ENCODE measurements at regions not wholly inside any gene's neighbourhood (a gene's known extent, or its start where the extent isn't known, plus 50 kb on each side); places are given as distances from the start of the nearest gene placed in this dataset.

- Histone ChIP-seq H3K9ac (ENCODE audit: low read length) (no peak overlapping the region), H3K36me3 (ENCODE audit: control insufficient read depth, insufficient read depth, low read length) (no peaks in the 10 kb centered on the region), H3K4me1 (ENCODE audit: control insufficient read depth, insufficient read depth, low read length) (no peaks in the 10 kb centered on the region), H3K4me3 (ENCODE audit: low read length) (no peak overlapping the region), H3K27me3 (ENCODE audit: control insufficient read depth, insufficient read depth, low read length) (no peaks in the 10 kb centered on the region), H3K9me3 (ENCODE audit: control insufficient read depth, low read length) (no peaks in the 10 kb centered on the region)
These were observed 213.7 kb upstream of the MGMT start for GRCh38 chr10:129253161-129253864.

- Histone ChIP-seq H3K27me3 (ENCODE audit: control insufficient read depth, insufficient read depth, low read length) (no peaks in the 10 kb centered on the region), H3K4me3 (ENCODE audit: low read length) (no peak overlapping the region), H3K4me1 (ENCODE audit: control insufficient read depth, insufficient read depth, low read length) (no peaks in the 10 kb centered on the region), H3K36me3 (ENCODE audit: control insufficient read depth, insufficient read depth, low read length) (no peaks in the 10 kb centered on the region), H3K9me3 (ENCODE audit: control insufficient read depth, low read length) (no peaks in the 10 kb centered on the region), H3K9ac (ENCODE audit: low read length) (no peak overlapping the region)
These were observed 213.2 kb upstream of the MGMT start for GRCh38 chr10:129253865-129254179.

- no peaks in the 10 kb centered on the region for H3K9me3 ChIP-seq (ENCODE audit: control insufficient read depth, low read length)
- no peak overlapping the region for H3K9ac ChIP-seq (ENCODE audit: low read length)
These were observed 208.6 kb upstream of the MGMT start for GRCh38 chr10:129258283-129258923.

GRCh38 chr10:129259128-129259815, 207.8 kb upstream of the MGMT start:
- no peaks in the 10 kb centered on the region for H3K4me1 ChIP-seq (ENCODE audit: control insufficient read depth, insufficient read depth, low read length)
- H3K9me3 ChIP-seq (ENCODE audit: control insufficient read depth, low read length) = no peaks in the 10 kb centered on the region
- H3K4me3 ChIP-seq (ENCODE audit: low read length) = no peak overlapping the region
- H3K9ac ChIP-seq (ENCODE audit: low read length) = no peak overlapping the region
- no peaks in the 10 kb centered on the region for H3K27me3 ChIP-seq (ENCODE audit: control insufficient read depth, insufficient read depth, low read length)
- H3K36me3 ChIP-seq (ENCODE audit: control insufficient read depth, insufficient read depth, low read length) = no peaks in the 10 kb centered on the region

More at GRCh38 chr10:129258283-129258923, 208.6 kb upstream of the MGMT start:
- no peaks in the 10 kb centered on the region for H3K4me1 ChIP-seq (ENCODE audit: control insufficient read depth, insufficient read depth, low read length)
- no peaks in the 10 kb centered on the region for H3K36me3 ChIP-seq (ENCODE audit: control insufficient read depth, insufficient read depth, low read length)
- H3K27me3 ChIP-seq (ENCODE audit: control insufficient read depth, insufficient read depth, low read length) = no peaks in the 10 kb centered on the region
- H3K4me3 ChIP-seq (ENCODE audit: low read length) = no peak overlapping the region

- H3K4me3 ChIP-seq (ENCODE audit: low read length) = no peak overlapping the region
- H3K9ac ChIP-seq (ENCODE audit: low read length) = no peak overlapping the region
- H3K36me3 ChIP-seq (ENCODE audit: control insufficient read depth, insufficient read depth, low read length) = no peaks in the 10 kb centered on the region
- H3K27me3 ChIP-seq (ENCODE audit: control insufficient read depth, insufficient read depth, low read length) = no peaks in the 10 kb centered on the region
- no peaks in the 10 kb centered on the region for H3K9me3 ChIP-seq (ENCODE audit: control insufficient read depth, low read length)
- no peaks in the 10 kb centered on the region for H3K4me1 ChIP-seq (ENCODE audit: control insufficient read depth, insufficient read depth, low read length)
These were observed 194.9 kb upstream of the MGMT start for GRCh38 chr10:129272176-129272575.

GRCh38 chr10:129272866-129273650, 194.0 kb upstream of the MGMT start:
- H3K4me1 ChIP-seq (ENCODE audit: control insufficient read depth, insufficient read depth, low read length) = no peaks in the 10 kb centered on the region
- H3K4me3 ChIP-seq (ENCODE audit: low read length) = no peak overlapping the region
- no peak overlapping the region for H3K9ac ChIP-seq (ENCODE audit: low read length)
- H3K9me3 ChIP-seq (ENCODE audit: control insufficient read depth, low read length) = no peaks in the 10 kb centered on the region
- H3K27me3 ChIP-seq (ENCODE audit: control insufficient read depth, insufficient read depth, low read length) = no peaks in the 10 kb centered on the region
- no peaks in the 10 kb centered on the region for H3K36me3 ChIP-seq (ENCODE audit: control insufficient read depth, insufficient read depth, low read length)

- no peak overlapping the region for H3K9ac ChIP-seq (ENCODE audit: low read length)
- H3K27me3 ChIP-seq (ENCODE audit: control insufficient read depth, insufficient read depth, low read length) = no peaks in the 10 kb centered on the region
- H3K4me1 ChIP-seq (ENCODE audit: control insufficient read depth, insufficient read depth, low read length) = no peaks in the 10 kb centered on the region
- H3K9me3 ChIP-seq (ENCODE audit: control insufficient read depth, low read length) = no peaks in the 10 kb centered on the region
- H3K36me3 ChIP-seq (ENCODE audit: control insufficient read depth, insufficient read depth, low read length) = no peaks in the 10 kb centered on the region
- no peak overlapping the region for H3K4me3 ChIP-seq (ENCODE audit: low read length)
These were observed 193.2 kb upstream of the MGMT start for GRCh38 chr10:129273860-129274259.

- Histone ChIP-seq H3K4me3 (ENCODE audit: low read length) (no peak overlapping the region), H3K4me1 (ENCODE audit: control insufficient read depth, insufficient read depth, low read length) (no peaks in the 10 kb centered on the region), H3K9ac (ENCODE audit: low read length) (no peak overlapping the region), H3K36me3 (ENCODE audit: control insufficient read depth, insufficient read depth, low read length) (no peaks in the 10 kb centered on the region), H3K27me3 (ENCODE audit: control insufficient read depth, insufficient read depth, low read length) (no peaks in the 10 kb centered on the region), H3K9me3 (ENCODE audit: control insufficient read depth, low read length) (no peaks in the 10 kb centered on the region)
These were observed 192.1 kb upstream of the MGMT start for GRCh38 chr10:129274748-129275474.

GRCh38 chr10:129275886-129276285, 191.2 kb upstream of the MGMT start:
- H3K9me3 ChIP-seq (ENCODE audit: control insufficient read depth, low read length) = no peaks in the 10 kb centered on the region
- no peaks in the 10 kb centered on the region for H3K27me3 ChIP-seq (ENCODE audit: control insufficient read depth, insufficient read depth, low read length)
- H3K9ac ChIP-seq (ENCODE audit: low read length) = no peak overlapping the region
- H3K36me3 ChIP-seq (ENCODE audit: control insufficient read depth, insufficient read depth, low read length) = no peaks in the 10 kb centered on the region
- no peak overlapping the region for H3K4me3 ChIP-seq (ENCODE audit: low read length)
- no peaks in the 10 kb centered on the region for H3K4me1 ChIP-seq (ENCODE audit: control insufficient read depth, insufficient read depth, low read length)

GRCh38 chr10:129277084-129277483, 190.0 kb upstream of the MGMT start:
- no peaks in the 10 kb centered on the region for H3K36me3 ChIP-seq (ENCODE audit: control insufficient read depth, insufficient read depth, low read length)
- H3K4me1 ChIP-seq (ENCODE audit: control insufficient read depth, insufficient read depth, low read length) = no peaks in the 10 kb centered on the region
- H3K9ac ChIP-seq (ENCODE audit: low read length) = no peak overlapping the region
- no peaks in the 10 kb centered on the region for H3K9me3 ChIP-seq (ENCODE audit: control insufficient read depth, low read length)
- no peaks in the 10 kb centered on the region for H3K27me3 ChIP-seq (ENCODE audit: control insufficient read depth, insufficient read depth, low read length)
- H3K4me3 ChIP-seq (ENCODE audit: low read length) = no peak overlapping the region

- Histone ChIP-seq H3K4me3 (ENCODE audit: low read length) (no peak overlapping the region), H3K27me3 (ENCODE audit: control insufficient read depth, insufficient read depth, low read length) (no peaks in the 10 kb centered on the region), H3K9ac (ENCODE audit: low read length) (no peak overlapping the region), H3K36me3 (ENCODE audit: control insufficient read depth, insufficient read depth, low read length) (no peaks in the 10 kb centered on the region), H3K9me3 (ENCODE audit: control insufficient read depth, low read length) (no peaks in the 10 kb centered on the region), H3K4me1 (ENCODE audit: control insufficient read depth, insufficient read depth, low read length) (no peaks in the 10 kb centered on the region)
These were observed 189.2 kb upstream of the MGMT start for GRCh38 chr10:129277841-129278240.

All from mucosa of stomach (tissue), 1 donor.